NCI-H146 treated with DMSO at 0.1 percent for 48 hours (cell line): ENCODE measurements at regions not wholly inside any gene's neighbourhood (a gene's known extent, or its start where the extent isn't known, plus 50 kb on each side); places are given as distances from the start of the nearest gene placed in this dataset.

Source experiments
- DNase-seq: peaks from one replicate; lab custom pipeline; 2025; ENCODE audit not compliant: unreplicated experiment; lab: John Stamatoyannopoulos, UW

DNA sequence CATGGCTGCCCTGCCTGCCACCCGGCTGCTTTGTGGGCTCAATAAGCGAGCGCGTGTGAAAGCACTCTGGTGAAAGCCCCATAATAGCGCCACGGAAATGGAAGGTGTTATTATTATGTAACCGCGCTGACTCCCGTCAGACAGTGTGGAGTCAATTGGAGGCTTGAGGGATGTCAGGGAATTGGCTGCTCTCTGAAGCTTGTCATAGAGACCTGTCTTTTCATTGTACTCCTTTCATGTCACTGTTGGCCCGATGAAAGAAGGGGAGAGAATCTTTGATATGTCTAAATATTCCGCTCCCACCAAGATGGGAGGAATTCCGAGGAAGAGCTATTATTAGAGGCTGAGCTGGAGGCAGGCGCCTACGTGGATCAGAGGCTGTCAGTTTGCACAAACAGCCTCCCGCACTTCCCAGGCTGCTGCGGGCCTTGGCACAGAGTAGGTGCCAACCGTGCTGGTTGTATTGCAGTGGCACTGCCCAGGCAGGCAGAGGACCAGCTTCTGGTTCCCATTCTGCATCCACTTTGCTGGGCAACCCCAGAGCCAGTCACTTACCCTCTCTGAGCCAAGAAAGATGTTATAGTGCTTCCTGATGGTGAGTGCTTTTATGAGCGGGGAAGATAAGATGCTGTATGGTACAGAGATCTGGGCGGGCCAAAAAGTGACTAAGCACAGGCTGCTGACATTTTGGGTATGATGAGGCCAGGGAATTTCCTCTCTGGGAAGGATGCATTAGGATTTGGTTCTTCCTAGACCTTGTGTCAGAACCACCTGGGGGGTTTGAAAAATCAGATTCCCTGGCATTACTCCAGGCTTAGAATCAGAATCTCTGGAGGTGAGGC lies 151.4 kb downstream of the RPS24 start:
- DNase-seq, result no peak

DNA sequence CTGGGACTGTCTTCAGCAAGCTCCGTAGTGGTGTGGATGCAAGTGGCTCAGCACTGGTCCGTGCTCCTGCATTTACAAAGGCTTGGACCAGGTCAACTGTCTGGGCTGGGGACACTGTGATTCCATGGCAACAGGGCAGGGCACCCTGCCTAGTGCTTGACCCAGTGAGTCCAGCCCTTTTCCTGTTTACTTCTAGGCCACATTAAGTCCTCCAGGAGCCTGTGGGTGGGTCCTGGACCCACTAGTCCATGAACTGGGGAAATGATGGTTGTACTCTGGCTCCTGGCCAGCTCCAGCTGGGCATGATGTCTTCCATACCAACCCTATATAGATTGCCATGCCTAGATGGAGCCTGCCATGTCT lies 152.0 kb downstream of the RPS24 start:
- DNase-seq, result peak; percentile 31

DNA sequence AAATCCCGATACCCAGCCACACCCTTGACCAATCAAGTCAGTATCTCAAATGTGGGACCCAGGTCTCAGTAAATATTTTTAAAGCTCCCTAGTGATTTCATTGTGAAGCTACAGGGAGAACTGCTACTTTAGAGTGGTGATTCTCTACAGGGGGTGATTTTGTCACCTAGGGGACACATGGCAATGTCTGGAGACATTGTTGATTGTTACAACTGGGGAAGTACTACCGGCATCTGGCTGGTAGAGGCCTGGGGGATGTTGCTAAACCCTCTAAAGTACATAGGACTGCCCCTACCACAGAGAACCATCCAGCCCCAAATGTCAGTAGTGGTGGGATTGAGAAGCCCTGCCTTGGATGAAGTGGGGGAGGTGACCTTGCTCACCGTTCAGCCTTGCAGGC lies 152.9 kb downstream of the RPS24 start:
- DNase-seq, result no peak

DNA sequence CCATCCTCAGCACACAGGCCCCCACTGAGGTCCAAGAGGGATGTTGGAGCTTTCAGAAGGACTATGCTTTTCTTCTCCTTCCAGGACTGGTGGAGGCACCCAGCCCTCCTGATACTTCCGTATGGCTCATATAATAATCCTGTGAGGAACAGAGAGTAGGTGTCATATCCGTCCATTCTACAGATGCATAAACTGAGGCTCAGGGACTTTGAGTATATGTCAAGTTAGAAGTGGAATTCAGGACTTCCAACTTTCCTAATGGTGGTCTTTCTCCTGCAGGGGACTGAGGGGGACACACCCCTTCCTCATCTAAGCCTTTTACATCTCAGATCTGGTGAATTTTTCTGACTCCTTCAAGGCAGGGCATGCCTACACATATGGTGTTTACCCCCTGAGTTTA lies 153.7 kb downstream of the RPS24 start:
- no peak for DNase-seq

DNA sequence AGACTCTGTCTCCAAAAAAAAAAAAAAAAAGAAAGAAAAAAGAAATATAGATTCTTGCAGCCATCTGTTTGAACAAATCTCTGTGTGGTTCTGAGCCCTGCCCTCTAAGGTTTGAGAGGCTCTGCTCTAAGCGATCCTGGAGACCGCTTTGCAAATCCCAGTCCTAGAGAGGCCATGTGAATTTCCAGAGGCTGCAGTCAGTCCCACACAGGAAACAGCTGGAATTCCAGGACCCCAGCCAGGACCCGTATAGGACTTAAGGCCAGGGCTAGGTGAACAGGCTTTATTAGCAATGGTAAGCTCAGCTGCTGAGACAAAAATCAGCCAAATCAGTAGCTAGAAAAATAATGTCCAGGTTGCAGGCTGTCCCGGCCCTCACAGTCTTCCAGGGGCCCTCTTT lies 154.8 kb downstream of the RPS24 start:
- no peak for DNase-seq

DNA sequence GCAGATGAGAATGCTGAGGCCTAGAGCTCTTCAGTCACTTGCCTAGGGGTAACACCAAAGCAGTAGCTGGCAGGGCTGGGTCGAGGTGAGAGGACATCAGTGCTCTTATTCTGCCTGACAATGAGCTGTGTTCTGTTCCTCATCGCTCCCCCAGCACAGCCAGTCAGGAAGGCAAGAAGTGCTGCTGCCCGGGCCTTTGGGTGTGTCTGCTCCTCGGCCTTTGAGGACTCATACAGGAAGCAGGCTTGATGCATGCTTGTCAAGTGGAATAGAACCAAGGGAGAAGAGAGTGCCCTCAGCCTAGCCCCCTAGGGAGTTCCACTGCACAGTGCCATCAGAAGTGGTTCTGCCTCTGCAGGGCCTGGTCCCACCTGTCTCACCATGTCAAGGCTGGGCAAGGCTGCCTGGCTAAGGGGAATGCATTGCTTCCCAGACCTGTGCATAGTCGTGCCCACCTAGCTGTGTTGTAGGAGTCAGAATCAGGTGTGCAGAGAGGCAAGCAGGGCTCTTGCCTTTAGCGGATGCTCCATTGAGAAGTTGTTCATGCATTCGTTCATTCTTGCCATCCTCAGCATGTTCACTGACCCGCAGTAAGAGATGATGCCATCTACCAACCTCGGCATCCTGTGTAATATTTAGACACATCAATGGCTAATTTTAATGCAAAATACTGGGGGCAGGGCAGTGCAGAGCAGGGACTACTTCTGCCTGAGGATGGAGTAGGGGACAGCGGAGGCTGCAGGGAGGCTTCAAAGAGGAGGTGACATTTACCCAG lies 156.6 kb downstream of the RPS24 start:
- no peak for DNase-seq

DNA sequence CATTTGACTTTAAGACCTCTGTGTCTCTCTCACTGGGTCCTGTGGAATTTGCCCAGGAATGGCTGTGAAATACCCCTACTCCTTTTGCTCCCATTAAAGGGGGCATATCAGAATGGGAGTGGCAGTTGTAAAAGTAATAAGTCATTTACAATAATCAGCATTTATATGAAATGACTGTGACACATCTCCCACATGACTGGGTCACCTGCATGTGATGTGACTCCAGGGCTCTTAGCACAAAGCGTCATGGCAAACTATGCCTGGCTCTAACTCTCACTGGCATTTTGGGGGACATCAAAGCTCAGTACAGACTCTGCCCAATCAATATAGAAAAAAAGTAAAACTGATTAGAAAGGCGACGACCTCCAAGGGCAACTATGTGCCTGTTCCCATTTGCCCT lies 157.6 kb downstream of the RPS24 start:
- DNase-seq, result no peak

DNA sequence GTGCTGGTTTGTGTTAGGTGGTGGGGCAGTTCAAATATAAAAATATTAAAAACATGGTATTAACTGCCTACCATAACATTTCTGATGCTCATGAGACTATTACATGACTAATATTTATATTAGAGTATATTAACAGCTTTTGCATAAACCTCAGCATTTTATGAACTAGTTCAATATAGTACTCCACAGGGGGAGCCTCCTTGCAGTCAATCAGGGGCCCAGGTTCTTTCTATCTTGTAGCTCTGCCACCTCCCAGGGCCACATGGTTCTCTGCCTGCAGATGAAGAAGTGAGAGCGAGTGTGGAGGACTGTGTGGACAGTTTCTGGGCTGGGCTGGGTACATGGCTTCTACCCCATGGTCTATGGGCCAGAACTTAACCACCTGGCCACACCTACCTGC lies 159.5 kb downstream of the RPS24 start:
- no peak for DNase-seq

DNA sequence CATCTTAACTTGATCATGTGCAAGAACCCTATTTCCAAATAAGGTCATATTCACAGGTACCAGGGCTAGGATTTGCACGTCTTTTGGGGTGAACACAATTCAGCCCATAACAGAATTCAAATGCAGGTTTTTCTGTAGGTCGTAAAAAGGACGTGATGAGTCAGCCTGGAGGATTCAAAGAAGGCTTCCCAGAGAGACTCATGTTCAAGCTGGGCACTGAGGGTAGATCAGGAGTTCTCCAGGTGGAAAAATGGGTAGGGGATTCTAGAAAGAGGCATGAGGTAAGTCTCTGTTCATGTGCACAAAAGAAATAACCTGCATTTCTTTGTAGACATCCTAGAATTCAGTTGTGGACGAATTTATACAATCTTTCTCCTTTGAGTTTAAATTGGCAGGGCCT lies 160.4 kb downstream of the RPS24 start:
- DNase-seq, result no peak

DNA sequence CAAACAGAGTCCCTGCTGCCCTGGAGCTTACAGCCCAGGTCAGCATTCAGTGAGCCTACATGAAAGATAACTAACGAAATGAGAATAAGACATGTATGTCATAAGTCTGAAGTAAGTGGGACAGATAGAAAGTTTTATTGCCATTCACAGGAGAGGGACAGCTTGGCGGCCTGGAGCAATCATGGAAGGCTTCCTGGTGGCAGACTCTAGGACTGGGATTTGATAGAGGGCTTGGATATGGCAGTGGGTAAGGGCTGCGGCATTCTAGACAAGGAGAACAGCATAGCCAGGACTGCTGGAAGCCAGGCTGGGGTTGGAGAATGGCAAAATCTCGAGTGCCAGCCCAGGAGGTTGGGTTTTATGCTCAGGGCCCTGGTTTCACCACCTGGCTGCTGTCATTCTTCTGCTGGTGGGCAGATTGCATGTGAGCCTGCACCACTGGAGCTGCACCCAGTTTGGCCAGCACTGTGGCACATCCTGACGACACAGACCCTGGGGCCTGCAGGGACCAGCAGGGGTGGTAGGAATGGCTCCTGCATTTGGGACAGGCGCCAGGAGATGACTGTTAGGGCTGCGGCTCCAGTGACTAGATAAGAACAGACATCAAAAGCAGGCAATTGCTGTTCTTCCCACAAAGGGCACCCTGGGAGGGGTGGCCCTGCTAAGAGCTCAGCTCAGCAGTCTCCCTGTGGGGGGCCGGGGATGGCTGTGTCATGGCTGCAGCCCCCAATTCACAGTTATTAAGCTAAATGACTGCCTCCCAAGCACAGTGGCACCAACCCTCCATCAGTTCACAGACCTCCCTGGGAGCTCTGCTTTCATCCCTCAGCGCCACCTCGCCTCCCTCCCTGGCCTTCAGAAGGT lies 161.1 kb downstream of the RPS24 start:
- peak; percentile 80 for DNase-seq

DNA sequence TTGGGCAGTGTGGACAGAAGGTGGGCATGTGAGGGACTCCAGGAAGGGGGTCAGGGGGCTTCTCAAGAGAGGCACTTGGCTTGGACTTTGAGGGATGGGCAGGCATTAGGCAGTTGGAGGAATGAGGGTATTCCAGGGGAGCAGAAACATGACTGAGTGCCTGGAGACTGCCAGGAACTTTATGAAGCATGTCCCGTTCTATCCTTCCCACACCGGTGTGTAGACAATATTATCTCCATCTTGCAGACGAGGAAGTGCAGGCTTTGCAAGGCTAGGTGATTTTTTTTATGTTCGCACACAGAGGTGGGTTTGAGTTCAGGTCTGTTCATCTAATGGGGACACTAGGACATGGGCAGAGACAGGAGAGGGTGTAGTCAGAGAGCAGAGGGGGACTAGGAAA lies 162.7 kb downstream of the RPS24 start:
- DNase-seq, result no peak

DNA sequence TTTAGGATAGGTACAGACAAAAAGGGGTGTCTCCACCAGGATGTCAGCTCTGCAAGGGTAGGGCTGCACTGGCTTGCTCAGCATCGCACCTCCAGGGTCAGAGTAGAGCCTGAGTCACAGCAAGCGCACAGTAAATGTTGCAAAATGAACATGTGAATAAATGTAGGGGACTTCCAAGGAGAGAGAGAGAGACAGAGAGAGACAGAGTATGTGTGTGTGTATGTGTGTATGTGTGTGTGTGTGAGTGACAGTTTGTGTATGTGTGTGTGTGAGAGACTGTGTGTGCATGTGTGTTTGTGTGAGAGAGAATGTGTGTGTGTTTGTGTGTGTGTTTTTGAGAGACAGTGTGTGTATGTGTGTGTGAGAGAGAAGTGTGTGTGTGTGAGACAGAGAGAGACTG lies 163.3 kb downstream of the RPS24 start:
- DNase-seq, result no peak

DNA sequence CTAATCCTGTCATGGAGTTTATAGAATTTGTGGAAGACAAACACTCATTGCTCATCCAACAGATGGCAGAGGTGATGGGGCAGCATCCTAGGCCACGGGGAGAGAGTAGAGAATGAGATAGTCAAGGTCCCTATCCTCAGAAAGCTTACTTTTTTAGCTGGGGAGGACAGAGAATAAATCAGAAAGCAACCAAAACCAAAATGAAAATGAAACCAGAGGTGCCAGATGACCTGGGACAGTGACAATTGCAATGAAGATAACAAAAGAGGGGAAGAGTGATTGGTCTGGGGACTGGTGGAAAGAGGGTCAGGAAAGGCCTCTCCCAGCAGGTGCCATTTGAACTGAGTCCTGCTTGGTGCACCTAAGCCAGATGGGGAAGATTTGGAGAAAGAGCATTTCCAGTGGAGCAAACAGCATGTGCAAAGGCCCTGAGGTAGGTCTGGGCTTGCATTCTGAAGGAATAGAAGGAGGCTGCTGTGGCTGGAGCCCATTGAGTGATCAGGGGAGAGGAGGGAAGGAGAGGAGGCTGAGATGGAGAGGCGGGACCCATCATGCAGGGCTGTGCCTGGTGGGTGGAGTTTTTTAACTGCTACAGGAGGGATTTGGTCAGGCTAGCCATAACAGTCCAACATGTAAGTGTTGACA lies 164.1 kb downstream of the RPS24 start:
- no peak for DNase-seq

DNA sequence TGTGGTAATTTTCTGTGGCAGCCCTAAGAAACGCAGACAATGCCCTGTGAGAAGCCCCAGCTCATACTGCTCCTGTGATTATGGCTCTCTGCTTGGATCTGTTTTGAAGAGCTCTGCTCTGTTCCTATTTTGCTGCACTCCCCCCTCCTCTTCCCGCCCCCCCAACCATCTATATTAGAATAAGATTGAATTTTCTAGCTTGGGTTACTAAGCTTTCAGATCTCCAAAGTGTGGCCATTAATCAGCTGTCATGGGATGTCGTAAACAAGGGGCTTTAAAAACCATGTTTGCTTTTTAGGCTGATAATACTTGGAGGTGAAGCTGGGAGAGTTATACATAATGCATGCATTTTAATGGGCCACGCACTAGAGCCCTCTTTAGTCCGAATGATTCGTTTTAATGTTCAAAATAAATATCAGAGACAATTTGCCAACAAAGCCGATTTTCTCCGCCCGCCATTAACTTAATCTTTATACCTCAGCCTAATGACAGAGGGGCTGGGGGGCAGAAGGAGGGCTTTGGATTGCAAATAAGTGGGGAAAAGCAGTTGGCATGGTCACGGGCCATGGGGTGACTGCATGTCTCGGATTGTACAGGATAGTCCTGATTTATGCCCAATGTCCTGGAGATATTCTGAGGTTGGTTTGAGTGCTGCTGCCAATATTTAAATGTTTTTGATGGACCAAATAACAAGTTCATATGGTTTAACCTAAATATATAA lies 165.5 kb downstream of the RPS24 start:
- peak; percentile 25 for DNase-seq

DNA sequence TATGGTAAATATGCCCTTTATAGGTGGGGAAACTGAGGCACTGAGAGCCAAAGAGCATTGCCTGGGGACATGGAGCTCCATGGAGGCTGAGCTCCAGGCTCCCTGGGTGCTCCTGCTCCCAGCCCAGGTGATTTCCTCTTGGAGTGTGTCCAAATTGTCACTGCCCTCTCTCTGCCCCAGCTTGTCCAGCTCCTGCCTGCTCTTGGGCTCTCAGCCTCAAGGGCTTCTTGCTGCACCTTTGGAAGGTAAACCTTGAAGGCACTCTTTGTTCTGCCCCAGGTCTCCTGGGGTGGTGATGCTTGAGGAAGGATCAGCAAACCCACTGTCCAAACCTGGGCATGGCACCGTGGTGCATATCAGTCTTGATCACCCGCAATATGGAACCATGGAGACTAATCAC lies 166.1 kb downstream of the RPS24 start:
- no peak for DNase-seq

DNA sequence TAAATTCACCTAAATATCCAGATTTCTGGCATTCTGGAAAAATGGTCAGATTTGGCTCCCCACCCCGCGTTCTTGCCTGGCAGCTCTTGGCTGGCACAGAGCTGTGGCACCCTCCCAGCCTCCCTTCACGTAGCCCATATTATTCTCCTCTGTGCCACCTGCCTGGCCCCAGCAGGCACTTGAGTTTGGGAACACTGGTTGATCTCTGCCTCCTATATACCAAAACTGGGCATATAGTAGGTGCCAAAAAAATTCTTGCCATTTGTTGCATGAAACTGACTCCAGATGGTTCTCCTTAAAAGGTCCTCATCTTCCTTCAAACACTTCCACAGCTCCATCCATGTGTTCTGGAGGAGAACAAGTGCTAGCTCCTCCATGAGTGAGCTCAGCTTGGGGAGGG lies 167.0 kb downstream of the RPS24 start:
- DNase-seq, result no peak

DNA sequence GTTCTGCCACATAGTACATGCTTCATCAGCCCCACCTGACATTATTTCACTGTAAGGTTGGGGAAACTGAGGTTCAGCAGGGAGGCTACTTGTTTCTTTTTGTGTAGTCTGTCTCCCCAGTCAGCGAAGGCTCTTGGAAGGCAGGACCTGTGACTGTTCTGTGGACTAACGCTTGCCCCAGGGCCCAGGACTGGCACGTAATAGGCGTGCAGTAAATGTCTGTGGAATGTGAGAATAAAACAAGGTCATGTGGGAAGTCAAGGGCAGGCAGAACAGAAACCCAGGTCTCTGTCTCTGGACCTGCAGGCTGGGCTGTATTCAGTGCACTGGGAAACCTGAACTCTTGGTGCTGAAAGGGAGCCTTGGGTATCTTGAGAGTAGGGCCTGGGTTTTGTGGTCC lies 168.7 kb downstream of the RPS24 start:
- DNase-seq, result no peak

DNA sequence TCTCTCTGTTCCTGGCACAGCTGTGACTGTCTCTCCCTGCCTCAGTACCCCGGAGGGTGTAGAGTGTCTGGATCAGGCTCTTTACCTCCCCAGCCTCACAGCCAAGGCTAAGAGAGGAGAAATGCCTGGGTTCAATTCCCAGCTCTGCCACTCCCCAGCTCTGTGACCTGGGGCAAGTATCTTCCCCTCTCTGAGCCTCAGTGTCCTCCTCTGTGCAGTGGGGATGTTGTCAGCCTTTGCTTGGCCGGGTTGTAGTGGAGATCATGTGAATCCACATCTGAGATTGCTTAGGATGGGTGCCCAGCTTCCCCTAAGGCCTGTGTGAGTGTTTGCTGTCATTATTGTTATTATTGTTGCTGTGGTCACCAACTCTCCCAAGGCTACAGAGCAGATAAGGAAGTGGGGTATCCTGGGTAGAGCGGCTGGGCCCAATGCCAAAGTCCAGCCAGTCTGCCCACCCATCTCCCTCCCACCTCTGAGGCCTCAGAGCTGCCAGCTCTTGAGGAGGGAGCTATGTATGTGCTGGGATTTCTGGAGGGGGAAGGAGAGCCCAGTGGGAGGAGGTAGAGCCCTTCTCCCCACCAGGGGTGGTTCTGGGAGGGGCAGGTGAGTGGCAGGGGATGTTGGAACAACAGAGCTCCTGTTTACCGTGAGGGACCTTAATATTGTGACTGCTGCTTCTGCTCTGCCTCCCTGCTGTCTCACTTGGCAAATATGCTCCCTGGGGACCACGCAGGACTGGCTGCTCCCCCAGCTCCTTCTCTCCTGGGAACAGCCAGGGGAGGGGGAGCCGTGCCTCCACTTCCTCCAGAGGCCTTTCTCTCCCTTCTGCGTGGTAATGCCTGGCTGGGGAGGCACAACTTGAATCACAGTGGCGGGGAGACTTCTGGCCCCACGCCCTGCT lies 170.5 kb downstream of the RPS24 start:
- peak; percentile 26 for DNase-seq

DNA sequence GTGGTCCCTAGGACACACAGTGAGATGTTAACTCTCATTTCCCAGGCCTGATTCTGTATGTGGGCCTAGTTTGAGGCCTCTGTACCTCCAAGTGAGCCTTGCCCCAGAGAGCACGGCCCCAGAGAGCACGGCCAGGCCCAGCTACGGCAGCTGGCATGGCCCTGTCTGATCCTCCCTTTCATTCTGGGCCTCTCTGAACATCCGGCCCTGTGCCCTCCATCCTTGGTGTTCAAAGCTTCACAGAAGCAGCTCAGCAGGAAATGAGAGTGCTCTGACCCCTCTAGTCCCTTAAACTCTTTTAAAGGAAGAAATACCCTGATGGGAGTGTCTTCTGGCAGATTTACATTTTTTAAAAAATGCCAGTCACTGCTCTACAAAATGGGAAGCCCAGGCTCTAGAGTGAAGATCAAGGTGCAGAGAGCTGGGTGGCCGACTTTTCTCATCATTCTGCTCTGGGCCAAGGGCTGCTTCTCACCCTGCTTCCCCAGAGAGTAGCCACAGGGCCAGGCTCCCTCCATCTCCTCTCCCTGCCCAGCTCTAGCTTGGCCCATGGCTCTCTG lies 171.9 kb downstream of the RPS24 start:
- DNase-seq, result no peak
